GF-D8 (cell line): ENCODE measurements at regions not wholly inside any gene's neighbourhood (a gene's known extent, or its start where the extent isn't known, plus 50 kb on each side); places are given as distances from the start of the nearest gene placed in this dataset.
"Not testable (repeated sequence)": the region's sequence is repeated elsewhere in the genome, so short reads cannot be mapped to it uniquely, and the experiment has no call there.

Experiments
- DNase-seq: peaks from one replicate; lab custom pipeline; 2025; lab: John Stamatoyannopoulos, UW

GRCh38 chr11:97573771-97574170, 1184.0 kb downstream of the JRKL start:
- not testable (repeated sequence) for DNase-seq

DNA sequence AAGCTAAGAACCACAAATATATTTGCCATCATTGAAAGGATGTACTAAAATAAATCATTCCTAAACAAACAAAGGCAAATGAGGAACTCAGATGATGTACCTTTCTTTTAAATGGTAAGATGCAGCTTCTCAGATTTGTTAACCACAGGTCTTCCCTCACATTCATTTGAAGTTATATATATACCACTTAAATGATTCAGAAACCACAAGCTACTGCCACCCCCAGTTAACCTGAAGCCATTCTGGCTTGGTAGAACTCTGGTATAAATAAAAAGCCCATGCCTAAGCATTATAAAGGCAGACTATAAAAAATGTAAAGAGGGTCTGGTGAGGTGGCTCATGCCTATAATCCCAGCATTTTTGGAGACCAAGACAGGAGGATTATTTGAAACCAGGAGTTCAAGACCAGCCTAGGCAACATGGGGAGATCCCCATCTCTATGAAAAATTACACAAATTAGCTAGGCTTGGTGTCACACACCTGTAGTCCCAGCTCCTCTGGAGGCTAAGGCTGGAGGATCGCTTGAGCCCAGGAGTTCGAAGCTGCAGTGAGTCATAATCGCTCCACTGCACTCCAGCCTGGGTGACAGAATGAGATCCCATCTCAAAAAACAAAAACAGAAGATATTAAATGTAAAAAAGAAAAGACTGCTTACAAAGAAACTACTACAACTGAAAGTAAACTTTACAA, 1185.3 kb downstream of the JRKL start:
- no peak for DNase-seq

DNA sequence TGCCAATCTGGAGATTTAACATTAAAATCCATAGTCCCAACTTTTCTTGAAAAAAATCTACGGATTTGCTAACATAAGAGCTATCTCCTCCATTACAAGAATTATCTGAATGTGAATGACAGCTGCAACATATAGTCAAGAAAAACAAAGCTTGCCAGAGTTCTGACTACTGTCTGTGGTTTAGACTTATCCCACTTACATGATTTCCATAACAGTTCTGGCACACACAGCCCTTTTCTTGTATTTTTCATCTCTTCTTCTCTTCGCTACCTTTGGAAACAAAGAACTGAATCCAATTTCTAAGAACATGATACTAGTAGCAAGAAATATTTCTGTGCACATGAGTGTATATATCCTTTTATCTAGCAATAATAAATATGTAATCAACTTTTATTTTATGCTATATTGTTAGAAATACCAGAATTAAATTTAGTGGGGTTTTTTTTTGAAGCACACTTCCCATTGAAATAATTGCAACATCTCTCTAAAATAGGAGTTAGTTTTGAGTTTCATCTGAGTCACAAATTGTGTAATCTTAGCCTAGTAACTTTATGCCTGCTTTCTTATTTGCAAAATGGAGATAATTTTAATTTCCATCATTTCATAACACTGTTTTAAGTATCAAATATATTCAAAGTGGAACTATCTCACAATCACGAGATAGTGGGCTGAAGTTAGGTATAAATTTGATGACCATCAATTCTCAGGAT, 1217.6 kb downstream of the JRKL start:
- DNase-seq = no peak

- no peak for DNase-seq
These were observed 1220.2 kb downstream of the JRKL start for GRCh38 chr11:97610000-97610399.

- DNase-seq = no peak
These were observed 1221.0 kb downstream of the JRKL start for GRCh38 chr11:97610854-97611253.

GRCh38 chr11:97611345-97611744, 1221.5 kb downstream of the JRKL start:
- DNase-seq = no peak

DNA sequence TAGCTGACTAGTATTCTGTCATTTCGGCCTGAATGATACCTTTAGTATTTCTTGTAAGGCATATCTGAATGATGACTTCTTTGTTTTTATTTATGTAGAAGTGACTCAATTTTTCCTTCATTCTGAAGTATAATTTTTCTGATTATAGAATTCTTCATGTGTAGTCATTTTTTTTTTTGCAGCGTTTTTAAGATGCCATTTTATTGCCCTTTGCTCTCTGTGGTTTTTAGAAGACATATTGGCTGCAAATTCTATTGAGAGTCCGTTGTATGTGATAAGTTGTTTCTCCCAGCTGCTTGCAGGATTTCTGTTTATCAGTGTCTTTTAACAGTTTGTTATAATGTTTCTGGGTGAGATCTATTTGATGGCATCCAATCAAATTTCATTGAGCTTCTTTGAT, 1224.8 kb downstream of the JRKL start:
- no peak for DNase-seq

GRCh38 chr11:97615546-97615945, 1225.7 kb downstream of the JRKL start:
- DNase-seq = no peak

DNA sequence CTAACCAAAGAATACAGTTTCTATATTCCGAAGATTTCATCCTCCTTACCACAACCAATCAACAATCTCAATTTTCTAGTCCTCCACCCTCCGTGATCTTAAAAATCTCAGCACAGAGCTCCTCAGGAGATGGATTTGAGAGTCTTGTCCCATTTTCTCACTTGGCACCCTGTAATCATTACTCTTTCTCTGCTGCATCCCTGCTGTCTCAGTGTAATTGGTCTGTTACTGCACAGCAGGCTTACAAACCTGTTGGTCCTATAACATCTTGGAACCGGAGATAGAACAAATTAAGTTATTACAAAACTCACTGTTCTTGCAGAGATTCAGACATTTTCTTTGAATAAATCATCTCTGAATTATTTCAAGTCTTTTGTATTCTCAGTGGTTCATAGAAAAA, 1227.2 kb downstream of the JRKL start:
- DNase-seq = no peak

DNA sequence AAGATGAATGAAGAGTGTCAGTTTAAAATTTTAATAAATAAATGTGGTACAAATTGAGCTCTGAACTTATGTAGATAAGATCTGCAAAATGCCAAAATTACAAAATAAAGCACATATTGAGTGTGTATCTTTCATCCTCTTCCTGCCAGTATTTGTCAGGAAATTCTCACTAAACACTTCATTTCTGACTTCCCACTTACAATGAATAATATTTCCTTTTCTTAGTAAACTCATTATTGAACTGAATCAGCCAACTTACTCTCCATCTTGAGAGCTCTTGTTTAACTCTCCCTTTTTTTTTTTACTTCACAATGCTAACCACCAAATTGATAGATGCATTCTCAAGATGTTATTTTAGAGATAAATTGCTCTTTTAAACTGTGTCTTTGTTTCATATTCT, 1230.2 kb downstream of the JRKL start:
- DNase-seq = no peak

- DNase-seq = no peak
These were observed 1231.5 kb downstream of the JRKL start for GRCh38 chr11:97621282-97621681.

DNA sequence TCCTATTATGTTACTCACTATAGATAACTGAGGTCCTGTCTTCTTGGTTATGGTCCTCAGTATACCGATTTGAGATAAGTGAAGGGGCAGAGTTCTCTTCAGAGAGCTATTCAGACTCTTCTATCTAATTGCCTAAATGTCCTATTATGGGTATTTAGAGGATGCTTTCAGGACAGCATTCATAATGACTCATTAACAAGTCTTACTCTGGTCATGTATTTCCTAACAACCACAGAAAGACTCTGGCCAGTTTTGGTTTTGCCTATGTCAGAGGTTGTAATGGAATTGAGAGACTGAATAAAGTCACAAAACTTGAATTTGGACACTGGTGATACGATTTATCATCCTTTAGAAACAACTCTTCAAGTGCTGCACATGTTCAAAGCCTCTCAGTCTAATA, 1233.0 kb downstream of the JRKL start:
- DNase-seq = no peak

GRCh38 chr11:97636741-97637140, 1246.9 kb downstream of the JRKL start:
- not testable (repeated sequence) for DNase-seq

DNA sequence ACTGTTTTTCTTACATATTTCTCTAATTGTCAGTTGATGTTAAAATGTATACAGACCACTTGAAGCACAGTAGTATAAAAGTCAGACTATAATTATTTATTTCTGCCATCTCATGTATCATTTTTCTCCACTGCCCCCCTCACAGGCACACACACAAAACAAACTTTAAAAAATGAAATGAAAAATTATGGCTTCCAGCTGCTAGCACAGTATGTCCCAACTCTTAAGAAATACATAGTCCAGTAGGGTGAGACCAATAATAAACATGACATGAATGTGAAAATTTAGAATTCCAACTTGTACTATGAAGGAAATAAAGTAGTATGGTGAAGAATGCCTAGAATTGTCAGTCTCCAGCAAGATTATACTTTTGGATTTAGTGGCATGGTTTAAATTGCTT, 1247.9 kb downstream of the JRKL start:
- DNase-seq = no peak

DNA sequence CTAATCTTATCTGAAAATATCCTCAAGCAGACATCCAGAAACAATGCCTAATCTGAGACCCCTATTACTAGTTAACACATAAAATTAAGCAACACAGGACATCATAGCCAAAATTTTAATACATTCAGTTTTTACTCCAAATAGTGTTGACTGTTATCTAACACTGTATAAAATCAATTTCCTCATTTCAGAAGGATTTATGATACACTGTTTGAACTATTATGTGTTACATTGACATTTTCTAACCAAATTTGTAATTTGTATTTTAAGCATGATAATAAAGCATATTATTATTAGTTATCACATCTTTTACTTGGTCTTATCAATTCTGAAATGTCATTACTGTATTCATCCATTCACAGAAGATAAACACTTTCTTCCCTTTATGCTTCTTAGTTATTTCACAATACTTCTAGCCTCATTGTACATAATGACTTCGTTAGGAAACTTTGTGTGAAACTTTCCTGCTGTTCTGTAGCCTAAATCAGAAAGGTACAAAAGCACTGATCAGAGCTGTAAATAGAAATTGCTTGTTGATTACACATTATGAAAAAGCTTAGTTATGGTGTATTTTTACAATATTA, 1248.9 kb downstream of the JRKL start:
- no peak for DNase-seq

- DNase-seq = no peak
These were observed 1252.2 kb downstream of the JRKL start for GRCh38 chr11:97641988-97642387.

GRCh38 chr11:97645736-97646135, 1255.9 kb downstream of the JRKL start:
- DNase-seq = no peak

GRCh38 chr11:97656356-97656755, 1266.5 kb downstream of the JRKL start:
- no peak for DNase-seq

DNA sequence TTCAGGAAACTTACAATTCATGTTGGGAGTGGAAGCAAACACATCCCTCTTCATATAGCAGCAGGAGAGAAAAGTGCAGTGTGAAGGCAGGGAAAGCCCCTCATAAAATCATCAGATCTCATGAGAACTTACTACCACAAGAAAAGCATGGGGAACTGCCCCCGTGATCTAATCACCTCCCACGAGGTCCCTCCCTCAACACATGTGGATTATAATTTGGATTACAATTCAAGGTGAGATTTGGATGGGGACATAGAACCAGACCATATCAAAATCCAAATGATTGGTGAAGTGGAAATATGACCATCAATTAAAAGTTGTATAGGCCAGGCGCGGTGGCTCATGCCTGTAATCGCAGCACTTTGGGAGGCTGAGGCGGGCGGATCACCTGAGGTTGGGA, 1268.0 kb downstream of the JRKL start:
- no peak for DNase-seq

DNA sequence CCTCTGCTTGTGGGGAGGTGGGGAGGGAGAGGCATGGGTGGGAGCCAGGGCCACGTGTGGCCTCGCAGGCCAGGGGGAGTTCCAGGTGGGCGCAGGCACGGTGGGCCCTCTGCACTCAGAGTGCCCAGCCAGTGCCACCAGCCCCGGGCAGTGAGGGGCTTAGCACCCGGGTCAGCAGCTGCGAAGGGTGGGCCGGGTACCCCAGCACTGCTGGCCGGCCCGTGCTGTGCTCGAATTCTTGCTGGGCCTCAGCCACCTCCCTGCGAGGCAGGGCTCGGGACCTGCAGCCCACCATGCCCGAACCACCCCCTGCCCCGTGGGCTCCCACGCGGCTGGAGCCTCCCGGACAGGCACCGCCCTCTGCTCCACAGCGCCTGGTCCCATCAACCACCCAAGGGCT, 1277.2 kb downstream of the JRKL start:
- no peak for DNase-seq

GRCh38 chr11:97683733-97684132, 1293.9 kb downstream of the JRKL start:
- no peak for DNase-seq

DNA sequence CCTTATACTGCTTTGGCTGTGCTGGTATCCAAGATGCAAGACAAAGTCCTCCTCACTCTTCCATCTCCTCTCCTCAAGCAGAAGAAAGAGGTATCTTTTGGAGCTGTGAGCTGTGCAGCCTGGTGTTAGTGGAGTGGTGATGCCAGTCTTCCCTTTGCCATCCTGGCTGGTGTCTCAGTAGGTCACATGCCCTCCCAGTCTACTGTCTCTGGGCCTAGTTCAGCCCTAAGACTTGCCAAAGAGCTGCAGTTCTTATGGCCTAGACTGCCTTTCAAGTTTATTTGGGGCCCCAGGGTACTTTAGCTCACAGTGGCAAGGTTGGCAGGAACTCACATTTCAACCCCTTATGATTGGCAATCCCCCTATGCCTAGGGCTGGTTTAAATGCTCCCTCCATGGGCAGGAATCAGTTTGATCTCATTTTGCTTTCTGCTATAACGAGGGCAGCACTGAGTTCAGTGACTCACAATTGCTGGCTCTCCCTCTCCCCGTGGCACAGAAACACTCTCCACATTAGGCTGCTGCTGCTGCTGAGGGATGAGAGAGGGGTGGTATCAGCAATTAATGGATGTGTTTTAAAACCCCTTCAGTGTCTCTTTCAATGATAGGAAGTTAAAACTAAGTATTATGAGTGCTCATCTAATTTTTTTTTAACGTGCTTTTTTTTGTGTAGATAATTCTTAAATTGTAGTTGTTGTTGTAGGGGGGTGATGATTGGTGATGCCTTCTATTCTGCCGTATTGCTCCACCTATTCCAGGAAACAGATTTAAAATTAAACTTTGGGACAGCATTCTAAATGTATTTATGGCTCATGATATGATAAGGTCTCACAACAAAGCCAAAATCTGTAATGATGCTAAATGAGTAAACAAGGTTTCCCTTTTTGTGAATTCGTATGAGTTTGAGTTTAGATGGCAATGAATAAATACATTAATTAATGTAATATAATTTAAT, 1295.0 kb downstream of the JRKL start:
- no peak for DNase-seq
